ENCODE measurements at regions not wholly inside any gene's neighbourhood (a gene's known extent, or its start where the extent isn't known, plus 50 kb on each side); places are given as distances from the start of the nearest gene placed in this dataset.

DNA sequence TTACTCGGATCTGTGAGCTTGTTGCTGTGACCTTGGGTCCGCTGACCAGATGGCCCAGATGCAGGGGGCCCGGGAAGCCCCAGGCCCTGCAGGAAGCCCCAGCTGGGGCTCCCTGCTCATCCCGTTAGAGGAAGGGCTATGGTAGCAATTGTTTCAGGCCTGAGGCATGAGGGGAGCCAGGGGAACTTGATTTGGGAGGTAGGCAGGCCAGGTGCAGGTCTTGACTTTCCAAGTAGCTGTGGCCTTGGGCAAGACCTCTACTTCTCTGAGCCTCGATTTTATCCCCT lies 55.0 kb upstream of the CXCL12 start:
- no peak overlapping the region for H2BK5ac ChIP-seq (ENCODE audit: low read depth, low read length, poor library complexity, severe bottlenecking)
- H3K23ac ChIP-seq (ENCODE audit: low read length in 2 of 2), result no peak overlapping the region
- WGBS, result 55% methylated on average over 5 of the region's 5 CpGs

GRCh38 chr10:44457259-44457658 lies 72.4 kb upstream of the CXCL12 start:
- Histone ChIP-seq H3K36me3 (ENCODE audit: control insufficient read depth in 1 of 2, insufficient read depth in 2 of 2, low read depth in 1 of 2, low read length in 2 of 2) (no peaks in the 10 kb centered on the region), H4K91ac (ENCODE audit: low read length) (no peak overlapping the region), H3K79me1 (replicated peaks; ENCODE audit: low read length, poor library complexity, severe bottlenecking) (no peaks in the 10 kb centered on the region), H2BK12ac (ENCODE audit: low read length in 2 of 2) (no peak overlapping the region), H3K18ac (ENCODE audit: low read depth in 1 of 2, low read length in 2 of 2) (no peak overlapping the region), H3K4me1 (ENCODE audit: control insufficient read depth, insufficient read depth, low read depth, low read length) (no peaks in the 10 kb centered on the region), H3K4me2 (ENCODE audit: low read length, poor library complexity, severe bottlenecking) (no peak overlapping the region), H2AFZ (ENCODE audit: low read depth, low read length) (no peak overlapping the region), H2BK15ac (ENCODE audit: low read depth, poor library complexity, severe bottlenecking) (no peak overlapping the region), H3K4me3 (ENCODE audit: insufficient read depth in 1 of 2, low read depth in 1 of 2, low read length in 2 of 2) (no peak overlapping the region), H3K23ac (ENCODE audit: low read length in 2 of 2) (no peak overlapping the region), H3K4ac (ENCODE audit: low read depth in 1 of 2, low read length in 2 of 2) (no peak overlapping the region), H2AK5ac (ENCODE audit: low read length, severe bottlenecking) (no peak overlapping the region), H2BK5ac (ENCODE audit: low read depth, low read length, poor library complexity, severe bottlenecking) (no peak overlapping the region), H3K27ac (ENCODE audit: low read length, poor library complexity, severe bottlenecking) (no peak overlapping the region), H2BK120ac (ENCODE audit: low read depth, low read length) (no peak overlapping the region), H3K27me3 (ENCODE audit: control insufficient read depth in 1 of 2, insufficient read depth in 1 of 2, low read length in 2 of 2) (peaks cover 0 to 19% of the 10 kb centered on the region in 2 experiments), H3K9me3 (ENCODE audit: control insufficient read depth, low read length) (no peaks in the 10 kb centered on the region), H4K8ac (ENCODE audit: low read length) (no peak overlapping the region), H3K14ac (ENCODE audit: low read length in 2 of 2) (no peak overlapping the region), H3K9ac (ENCODE audit: low read length) (no peak overlapping the region)
- WGBS, result 92% methylated on average over 2 of the region's 2 CpGs
- DNase-seq, result no peak

More for the DNA sequence above, 55.0 kb upstream of the CXCL12 start:
- H2BK12ac ChIP-seq (ENCODE audit: low read length in 2 of 2), result no peak overlapping the region
- no peaks in the 10 kb centered on the region for H3K79me1 ChIP-seq (replicated peaks; ENCODE audit: low read length, poor library complexity, severe bottlenecking)
- no peaks in the 10 kb centered on the region for H3K27me3 ChIP-seq (ENCODE audit: control insufficient read depth in 1 of 2, insufficient read depth in 1 of 2, low read length in 2 of 2)
- DNase-seq, result no peak
- H3K9ac ChIP-seq (ENCODE audit: low read length), result no peak overlapping the region
- no peak overlapping the region for H4K8ac ChIP-seq (ENCODE audit: low read length)
- H3K4me1 ChIP-seq (ENCODE audit: control insufficient read depth, insufficient read depth, low read depth, low read length), result peaks cover 8% of the 10 kb centered on the region
- no peak overlapping the region for H4K91ac ChIP-seq (ENCODE audit: low read length)
- no peaks in the 10 kb centered on the region for H3K36me3 ChIP-seq (ENCODE audit: control insufficient read depth in 1 of 2, insufficient read depth in 2 of 2, low read depth in 1 of 2, low read length in 2 of 2)
- H2AK5ac ChIP-seq (ENCODE audit: low read length, severe bottlenecking), result no peak overlapping the region
- no peak overlapping the region for H3K4ac ChIP-seq (ENCODE audit: low read depth in 1 of 2, low read length in 2 of 2)
- no peak overlapping the region for H2AFZ ChIP-seq (ENCODE audit: low read depth, low read length)
- H3K9me3 ChIP-seq (ENCODE audit: control insufficient read depth, low read length), result peaks cover 10% of the 10 kb centered on the region
- no peak overlapping the region for H3K18ac ChIP-seq (ENCODE audit: low read depth in 1 of 2, low read length in 2 of 2)
- no peak overlapping the region for H3K4me3 ChIP-seq (ENCODE audit: insufficient read depth in 1 of 2, low read depth in 1 of 2, low read length in 2 of 2)
- no peak overlapping the region for H2BK15ac ChIP-seq (ENCODE audit: low read depth, poor library complexity, severe bottlenecking)
- H3K14ac ChIP-seq (ENCODE audit: low read length in 2 of 2), result no peak overlapping the region
- no peak overlapping the region for H3K4me2 ChIP-seq (ENCODE audit: low read length, poor library complexity, severe bottlenecking)
- H3K27ac ChIP-seq (ENCODE audit: low read length, poor library complexity, severe bottlenecking), result no peak overlapping the region
- no peak overlapping the region for H2BK120ac ChIP-seq (ENCODE audit: low read depth, low read length)

DNA sequence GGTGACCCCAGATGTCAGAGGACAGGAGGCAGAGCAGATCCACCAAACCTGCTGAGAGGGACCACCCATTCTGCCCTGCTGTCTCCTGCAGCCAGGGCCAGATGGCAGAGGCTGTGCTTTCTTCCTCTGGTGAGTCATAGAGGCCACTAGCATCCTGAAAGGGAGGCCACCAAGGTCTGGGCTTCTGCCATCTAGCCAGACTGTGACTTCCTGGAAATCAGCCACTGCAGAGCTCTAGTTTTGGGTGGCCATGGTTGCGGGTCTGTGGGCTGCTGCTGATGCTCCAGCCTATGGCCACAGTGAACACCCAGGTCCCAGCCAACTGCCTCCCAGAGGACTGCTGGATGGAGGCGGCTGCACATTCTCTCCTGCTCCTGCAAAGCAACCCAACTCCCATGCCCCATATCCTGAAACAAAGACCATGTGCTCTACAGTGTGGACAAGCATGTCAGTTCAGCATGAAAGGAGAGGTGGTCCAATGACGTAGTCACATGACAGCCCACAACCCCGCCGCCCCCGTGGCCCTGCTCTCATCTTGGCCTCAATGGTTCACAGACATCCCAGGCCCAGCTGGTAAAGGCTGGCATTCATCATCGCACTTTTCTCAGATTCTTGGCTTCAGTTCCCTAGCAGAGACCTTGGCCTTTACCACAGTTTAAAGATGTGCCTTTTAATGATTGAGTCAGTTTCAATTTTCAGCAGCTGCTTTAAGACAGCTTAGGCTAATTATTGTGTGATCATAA lies 73.9 kb upstream of the CXCL12 start:
- Histone ChIP-seq H3K14ac (ENCODE audit: low read length in 2 of 2) (no peak overlapping the region), H4K91ac (ENCODE audit: low read length) (no peak overlapping the region), H2BK5ac (ENCODE audit: low read depth, low read length, poor library complexity, severe bottlenecking) (no peak overlapping the region), H3K4me3 (ENCODE audit: insufficient read depth in 1 of 2, low read depth in 1 of 2, low read length in 2 of 2) (no peak overlapping the region), H2AK5ac (ENCODE audit: low read length, severe bottlenecking) (no peak overlapping the region), H3K9ac (ENCODE audit: low read length) (no peak overlapping the region), H3K36me3 (ENCODE audit: control insufficient read depth in 1 of 2, insufficient read depth in 2 of 2, low read depth in 1 of 2, low read length in 2 of 2) (no peaks in the 10 kb centered on the region), H3K23ac (ENCODE audit: low read length in 2 of 2) (no peak overlapping the region), H3K9me3 (ENCODE audit: control insufficient read depth, low read length) (no peaks in the 10 kb centered on the region), H3K27me3 (ENCODE audit: control insufficient read depth in 1 of 2, insufficient read depth in 1 of 2, low read length in 2 of 2) (peaks cover 0 to 17% of the 10 kb centered on the region in 2 experiments), H4K8ac (ENCODE audit: low read length) (no peak overlapping the region), H3K79me1 (replicated peaks; ENCODE audit: low read length, poor library complexity, severe bottlenecking) (no peaks in the 10 kb centered on the region), H3K18ac (ENCODE audit: low read depth in 1 of 2, low read length in 2 of 2) (no peak overlapping the region), H2AFZ (ENCODE audit: low read depth, low read length) (no peak overlapping the region), H2BK15ac (ENCODE audit: low read depth, poor library complexity, severe bottlenecking) (no peak overlapping the region), H2BK12ac (ENCODE audit: low read length in 2 of 2) (no peak overlapping the region), H3K4me1 (ENCODE audit: control insufficient read depth, insufficient read depth, low read depth, low read length) (no peaks in the 10 kb centered on the region), H3K27ac (ENCODE audit: low read length, poor library complexity, severe bottlenecking) (no peak overlapping the region), H2BK120ac (ENCODE audit: low read depth, low read length) (no peak overlapping the region), H3K4ac (ENCODE audit: low read depth in 1 of 2, low read length in 2 of 2) (no peak overlapping the region), H3K4me2 (ENCODE audit: low read length, poor library complexity, severe bottlenecking) (no peak overlapping the region)
- WGBS, result 84% methylated on average over 7 of the region's 7 CpGs
- DNase-seq, result no peak

GRCh38 chr10:44459671-44460070 lies 74.8 kb upstream of the CXCL12 start:
- no peak overlapping the region for H2AFZ ChIP-seq (ENCODE audit: low read depth, low read length)
- no peak overlapping the region for H3K27ac ChIP-seq (ENCODE audit: low read length, poor library complexity, severe bottlenecking)
- no peak overlapping the region for H2AK5ac ChIP-seq (ENCODE audit: low read length, severe bottlenecking)
- DNase-seq, result no peak
- H3K9me3 ChIP-seq (ENCODE audit: control insufficient read depth, low read length), result no peaks in the 10 kb centered on the region
- no peak overlapping the region for H3K23ac ChIP-seq (ENCODE audit: low read length in 2 of 2)
- H3K9ac ChIP-seq (ENCODE audit: low read length), result no peak overlapping the region
- no peak overlapping the region for H3K4ac ChIP-seq (ENCODE audit: low read depth in 1 of 2, low read length in 2 of 2)
- H3K36me3 ChIP-seq (ENCODE audit: control insufficient read depth in 1 of 2, insufficient read depth in 2 of 2, low read depth in 1 of 2, low read length in 2 of 2), result no peaks in the 10 kb centered on the region
- no peak overlapping the region for H3K14ac ChIP-seq (ENCODE audit: low read length in 2 of 2)
- H3K27me3 ChIP-seq (ENCODE audit: control insufficient read depth in 1 of 2, insufficient read depth in 1 of 2, low read length in 2 of 2), result peaks cover 0 to 17% of the 10 kb centered on the region in 2 experiments
- no peak overlapping the region for H3K18ac ChIP-seq (ENCODE audit: low read depth in 1 of 2, low read length in 2 of 2)
- H3K4me3 ChIP-seq (ENCODE audit: insufficient read depth in 1 of 2, low read depth in 1 of 2, low read length in 2 of 2), result no peak overlapping the region
- no peak overlapping the region for H2BK15ac ChIP-seq (ENCODE audit: low read depth, poor library complexity, severe bottlenecking)
- H2BK120ac ChIP-seq (ENCODE audit: low read depth, low read length), result no peak overlapping the region
- no peaks in the 10 kb centered on the region for H3K79me1 ChIP-seq (replicated peaks; ENCODE audit: low read length, poor library complexity, severe bottlenecking)
- WGBS, result 40% methylated on average over 2 of the region's 2 CpGs
- H2BK5ac ChIP-seq (ENCODE audit: low read depth, low read length, poor library complexity, severe bottlenecking), result no peak overlapping the region
- no peak overlapping the region for H3K4me2 ChIP-seq (ENCODE audit: low read length, poor library complexity, severe bottlenecking)
- H4K8ac ChIP-seq (ENCODE audit: low read length), result no peak overlapping the region
- H3K4me1 ChIP-seq (ENCODE audit: control insufficient read depth, insufficient read depth, low read depth, low read length), result no peaks in the 10 kb centered on the region
- no peak overlapping the region for H2BK12ac ChIP-seq (ENCODE audit: low read length in 2 of 2)
- no peak overlapping the region for H4K91ac ChIP-seq (ENCODE audit: low read length)

Measured in mesenchymal stem cell (in vitro differentiated cells and primary cell).